Astrocyte (in vitro differentiated cells and primary cell): ENCODE measurements at regions not wholly inside any gene's neighbourhood (a gene's known extent, or its start where the extent isn't known, plus 50 kb on each side); places are given as distances from the start of the nearest gene placed in this dataset.

ENCODE experiments used
- CTCF ChIP-seq: IDR thresholded peaks from 2 replicates; pipeline ENCODE4 v1.5.1; 2011; ENCODE audit warnings: low read depth, mild to moderate bottlenecking, inconsistent platforms, low read length, moderate library complexity; ENCODE audit not compliant: insufficient read depth
- EZH2 ChIP-seq: IDR thresholded peaks from 2 replicates; pipeline ENCODE4 v1.6.1; 2012; ENCODE audit warnings: mild to moderate bottlenecking, low read length, inconsistent platforms; ENCODE audit not compliant: insufficient read depth

DNA sequence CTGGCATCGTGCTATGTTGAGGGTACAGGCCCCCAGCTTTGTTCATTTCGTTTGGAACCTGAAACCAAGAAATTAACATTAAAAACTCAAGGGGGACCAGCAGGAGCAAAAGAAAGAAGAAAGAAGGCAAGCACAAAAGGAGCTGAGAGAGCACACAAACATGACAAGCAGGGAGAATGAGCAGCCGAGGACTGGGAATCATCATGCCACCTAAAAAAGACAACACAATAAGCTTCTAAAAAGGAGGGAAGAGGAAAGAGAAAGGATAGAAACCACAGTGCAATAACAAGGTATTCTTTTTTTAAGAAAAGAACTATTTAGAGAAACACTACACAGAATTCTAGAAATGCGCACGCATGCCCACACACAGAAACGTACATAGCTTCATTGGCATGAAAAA, 103.2 kb upstream of the FAM9B start:
- TF ChIP-seq CTCF (no peak), EZH2 (no peak)
